A673 (cell line): ENCODE measurements at regions not wholly inside any gene's neighbourhood (a gene's known extent, or its start where the extent isn't known, plus 50 kb on each side); places are given as distances from the start of the nearest gene placed in this dataset.

ENCODE experiments used
- EZH2 ChIP-seq: fragments of 200-600 bp; sonication (generic); IDR thresholded peaks from 2 replicates; pipeline ENCODE4 v1.6.1; 2017; ENCODE audit warnings: borderline replicate concordance, low read depth, mild to moderate bottlenecking, mixed read lengths, antibody characterized with exemption, low read length; ENCODE audit not compliant: poor library complexity, severe bottlenecking
- TF ChIP-seq, protein P1 (sequence below): fragments of 300-800, 200-600 bp; sonication (generic); conservative IDR thresholded peaks from 2 replicates; pipeline ENCODE4 v1.5.1; 2017; ENCODE audit warnings: low read depth, mild to moderate bottlenecking, antibody characterized with exemption, low read length, moderate library complexity, mixed read lengths

DNA sequence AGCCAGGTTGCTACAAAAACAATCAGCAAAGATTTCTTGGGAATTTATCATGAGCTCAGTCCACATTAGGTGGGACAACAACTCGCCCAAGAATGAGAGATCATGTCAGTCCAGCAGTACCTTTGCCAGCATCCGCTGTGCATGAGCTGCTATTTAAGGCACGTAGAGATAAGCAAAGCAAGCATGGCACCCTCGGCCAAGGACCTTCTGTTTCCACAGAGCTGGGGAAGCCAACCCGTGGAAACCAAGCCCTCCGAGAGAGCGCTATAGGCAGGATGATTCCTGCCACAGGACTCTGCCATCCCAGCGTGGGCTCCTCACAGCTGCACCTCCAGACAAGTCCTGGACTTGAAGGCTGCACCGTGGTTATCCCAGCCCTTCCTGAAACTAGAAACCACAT lies 189.5 kb upstream of the PPP1R26 start:
- TF ChIP-seq, protein P1, sequence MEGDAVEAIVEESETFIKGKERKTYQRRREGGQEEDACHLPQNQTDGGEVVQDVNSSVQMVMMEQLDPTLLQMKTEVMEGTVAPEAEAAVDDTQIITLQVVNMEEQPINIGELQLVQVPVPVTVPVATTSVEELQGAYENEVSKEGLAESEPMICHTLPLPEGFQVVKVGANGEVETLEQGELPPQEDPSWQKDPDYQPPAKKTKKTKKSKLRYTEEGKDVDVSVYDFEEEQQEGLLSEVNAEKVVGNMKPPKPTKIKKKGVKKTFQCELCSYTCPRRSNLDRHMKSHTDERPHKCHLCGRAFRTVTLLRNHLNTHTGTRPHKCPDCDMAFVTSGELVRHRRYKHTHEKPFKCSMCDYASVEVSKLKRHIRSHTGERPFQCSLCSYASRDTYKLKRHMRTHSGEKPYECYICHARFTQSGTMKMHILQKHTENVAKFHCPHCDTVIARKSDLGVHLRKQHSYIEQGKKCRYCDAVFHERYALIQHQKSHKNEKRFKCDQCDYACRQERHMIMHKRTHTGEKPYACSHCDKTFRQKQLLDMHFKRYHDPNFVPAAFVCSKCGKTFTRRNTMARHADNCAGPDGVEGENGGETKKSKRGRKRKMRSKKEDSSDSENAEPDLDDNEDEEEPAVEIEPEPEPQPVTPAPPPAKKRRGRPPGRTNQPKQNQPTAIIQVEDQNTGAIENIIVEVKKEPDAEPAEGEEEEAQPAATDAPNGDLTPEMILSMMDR: no peak
- TF ChIP-seq EZH2: no peak
